ENCODE measurements at regions not wholly inside any gene's neighbourhood (a gene's known extent, or its start where the extent isn't known, plus 50 kb on each side); places are given as distances from the start of the nearest gene placed in this dataset.

DNA sequence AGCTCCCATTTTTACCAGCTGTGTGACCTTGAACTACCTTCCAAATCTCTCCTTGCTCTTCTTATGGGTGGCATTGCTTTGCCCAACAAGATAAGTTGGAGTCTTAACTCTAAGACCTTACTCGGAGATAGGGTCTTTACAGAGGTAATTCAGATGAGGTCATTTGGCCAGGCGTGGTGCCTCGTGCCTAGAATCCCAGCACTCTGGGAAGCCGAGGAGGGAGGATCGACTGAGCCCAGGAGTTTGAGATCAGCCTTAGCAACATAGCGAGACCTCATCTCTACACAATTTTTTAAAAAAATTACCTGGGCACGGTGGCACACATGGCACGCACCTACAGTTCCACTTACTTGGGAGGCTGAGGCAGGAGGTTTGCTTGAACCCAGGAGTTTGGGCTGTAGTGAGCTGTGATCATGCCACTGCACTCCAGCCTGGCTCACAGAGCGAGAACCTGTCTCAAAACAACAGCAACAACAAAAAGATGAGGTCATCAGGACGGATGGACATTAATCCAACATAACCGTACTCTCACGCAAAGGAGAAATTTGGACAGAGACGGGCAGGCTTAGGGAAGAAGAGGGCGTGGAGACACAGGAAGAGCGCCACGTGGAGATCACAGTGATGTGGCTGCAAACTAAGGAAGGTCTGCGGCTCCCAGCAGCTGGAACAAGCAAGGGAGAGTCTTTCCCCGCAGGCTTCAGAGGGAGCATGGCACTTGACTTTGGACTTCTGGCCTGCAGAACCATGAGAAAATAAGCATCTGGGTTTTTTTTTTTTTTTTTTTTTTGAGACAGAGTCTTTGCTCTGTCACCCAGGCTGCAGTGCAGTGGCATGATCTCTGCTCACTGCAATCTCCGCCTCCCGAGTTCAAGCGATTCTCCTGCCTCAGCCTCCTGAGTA, 122.3 kb upstream of the CARD11 start:
- DNase-seq, result no peak
- Histone ChIP-seq H3K4ac (ENCODE audit: low read depth in 1 of 2, low read length in 2 of 2) (no peak overlapping the region), H2AFZ (ENCODE audit: low read depth, low read length) (no peak overlapping the region), H3K18ac (ENCODE audit: low read depth in 1 of 2, low read length in 2 of 2) (no peak overlapping the region), H3K4me2 (ENCODE audit: low read length, poor library complexity, severe bottlenecking) (no peak overlapping the region), H2BK120ac (ENCODE audit: low read depth, low read length) (no peak overlapping the region), H3K79me1 (replicated peaks; ENCODE audit: low read length, poor library complexity, severe bottlenecking) (no peaks in the 10 kb centered on the region), H2BK12ac (ENCODE audit: low read length in 2 of 2) (no peak overlapping the region), H2BK5ac (ENCODE audit: low read depth, low read length, poor library complexity, severe bottlenecking) (no peak overlapping the region), H3K4me3 (ENCODE audit: insufficient read depth in 1 of 2, low read depth in 1 of 2, low read length in 2 of 2) (no peak overlapping the region), H4K91ac (ENCODE audit: low read length) (no peak overlapping the region), H2AK5ac (ENCODE audit: low read length, severe bottlenecking) (no peak overlapping the region), H3K9ac (ENCODE audit: low read length) (no peak overlapping the region), H3K4me1 (ENCODE audit: control insufficient read depth, insufficient read depth, low read depth, low read length) (peaks cover 4% of the 10 kb centered on the region), H4K8ac (ENCODE audit: low read length) (no peak overlapping the region), H3K27ac (ENCODE audit: low read length, poor library complexity, severe bottlenecking) (no peak overlapping the region), H2BK15ac (ENCODE audit: low read depth, poor library complexity, severe bottlenecking) (no peak overlapping the region), H3K27me3 (ENCODE audit: control insufficient read depth in 1 of 2, insufficient read depth in 1 of 2, low read length in 2 of 2) (peaks cover 4 to 20% of the 10 kb centered on the region in 2 experiments), H3K9me3 (ENCODE audit: control insufficient read depth, low read length) (no peaks in the 10 kb centered on the region), H3K14ac (ENCODE audit: low read length in 2 of 2) (no peak overlapping the region), H3K36me3 (ENCODE audit: control insufficient read depth in 1 of 2, insufficient read depth in 2 of 2, low read depth in 1 of 2, low read length in 2 of 2) (no peaks in the 10 kb centered on the region), H3K23ac (ENCODE audit: low read length in 2 of 2) (no peak overlapping the region)
- WGBS, result 84% methylated on average over 20 of the region's 21 CpGs

DNA sequence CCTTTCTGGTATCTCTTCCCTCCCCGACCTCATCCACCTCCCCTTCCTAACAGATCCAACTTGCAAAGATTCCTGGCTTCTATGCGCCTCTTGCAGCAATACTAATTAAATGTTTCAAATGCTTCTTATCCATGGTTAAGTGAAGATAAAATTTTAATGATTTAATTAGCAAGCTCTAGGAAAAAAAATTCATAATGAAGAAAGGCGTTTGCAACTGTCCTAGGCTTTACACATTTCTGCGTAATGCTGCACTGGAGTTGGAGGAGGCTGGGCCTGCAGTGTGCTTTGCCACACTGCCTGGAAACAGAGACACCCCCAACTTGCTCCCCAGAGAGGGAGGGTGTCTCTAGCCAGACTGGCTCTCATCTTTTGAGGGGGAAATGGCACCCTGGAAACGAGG, 123.9 kb upstream of the CARD11 start:
- Histone ChIP-seq H3K79me1 (replicated peaks; ENCODE audit: low read length, poor library complexity, severe bottlenecking) (no peaks in the 10 kb centered on the region), H3K4me1 (ENCODE audit: control insufficient read depth, insufficient read depth, low read depth, low read length) (peaks cover 7% of the 10 kb centered on the region), H2AK5ac (ENCODE audit: low read length, severe bottlenecking) (no peak overlapping the region), H3K23ac (ENCODE audit: low read length in 2 of 2) (no peak overlapping the region), H2BK12ac (ENCODE audit: low read length in 2 of 2) (no peak overlapping the region), H3K9me3 (ENCODE audit: control insufficient read depth, low read length) (peaks cover 4% of the 10 kb centered on the region), H3K36me3 (ENCODE audit: control insufficient read depth in 1 of 2, insufficient read depth in 2 of 2, low read depth in 1 of 2, low read length in 2 of 2) (no peaks in the 10 kb centered on the region), H3K27ac (ENCODE audit: low read length, poor library complexity, severe bottlenecking) (no peak overlapping the region), H3K18ac (ENCODE audit: low read depth in 1 of 2, low read length in 2 of 2) (no peak overlapping the region), H3K4me2 (ENCODE audit: low read length, poor library complexity, severe bottlenecking) (no peak overlapping the region), H3K4me3 (ENCODE audit: insufficient read depth in 1 of 2, low read depth in 1 of 2, low read length in 2 of 2) (no peak overlapping the region), H2BK120ac (ENCODE audit: low read depth, low read length) (no peak overlapping the region), H3K4ac (ENCODE audit: low read depth in 1 of 2, low read length in 2 of 2) (no peak overlapping the region), H3K14ac (ENCODE audit: low read length in 2 of 2) (no peak overlapping the region), H4K8ac (ENCODE audit: low read length) (no peak overlapping the region), H4K91ac (ENCODE audit: low read length) (no peak overlapping the region), H3K9ac (ENCODE audit: low read length) (no peak overlapping the region), H2BK15ac (ENCODE audit: low read depth, poor library complexity, severe bottlenecking) (no peak overlapping the region), H2AFZ (ENCODE audit: low read depth, low read length) (no peak overlapping the region), H2BK5ac (ENCODE audit: low read depth, low read length, poor library complexity, severe bottlenecking) (no peak overlapping the region), H3K27me3 (ENCODE audit: control insufficient read depth in 1 of 2, insufficient read depth in 1 of 2, low read length in 2 of 2) (peaks cover 4 to 20% of the 10 kb centered on the region in 2 experiments)
- no peak for DNase-seq
- 66% methylated on average over 4 of the region's 5 CpGs for WGBS

DNA sequence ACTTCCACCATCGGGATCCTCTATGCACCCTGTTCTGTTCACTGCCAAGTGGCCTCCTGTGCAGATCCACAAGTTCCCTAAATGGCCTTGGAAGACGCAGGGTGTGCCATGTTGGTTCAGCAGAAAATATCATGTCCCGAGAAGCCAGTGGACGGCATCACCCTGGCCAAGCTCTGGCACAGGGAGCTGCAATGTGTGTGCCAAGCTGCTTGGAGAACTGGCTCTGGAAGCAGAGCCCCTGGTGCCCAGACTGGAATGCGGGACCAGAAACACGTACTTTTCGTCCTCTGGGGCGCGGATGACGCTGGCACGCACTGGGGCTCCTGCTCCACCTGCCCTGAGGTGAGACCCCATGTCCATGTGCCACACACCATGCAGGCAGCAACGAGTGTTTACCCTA, 124.7 kb upstream of the CARD11 start:
- peaks cover 4 to 20% of the 10 kb centered on the region in 2 experiments for H3K27me3 ChIP-seq (ENCODE audit: control insufficient read depth in 1 of 2, insufficient read depth in 1 of 2, low read length in 2 of 2)
- H3K9me3 ChIP-seq (ENCODE audit: control insufficient read depth, low read length), result peaks cover 4% of the 10 kb centered on the region
- H4K8ac ChIP-seq (ENCODE audit: low read length), result no peak overlapping the region
- no peak overlapping the region for H3K4me2 ChIP-seq (ENCODE audit: low read length, poor library complexity, severe bottlenecking)
- H3K27ac ChIP-seq (ENCODE audit: low read length, poor library complexity, severe bottlenecking), result no peak overlapping the region
- no peak overlapping the region for H2BK120ac ChIP-seq (ENCODE audit: low read depth, low read length)
- H2AK5ac ChIP-seq (ENCODE audit: low read length, severe bottlenecking), result no peak overlapping the region
- H4K91ac ChIP-seq (ENCODE audit: low read length), result no peak overlapping the region
- no peaks in the 10 kb centered on the region for H3K79me1 ChIP-seq (replicated peaks; ENCODE audit: low read length, poor library complexity, severe bottlenecking)
- H2BK15ac ChIP-seq (ENCODE audit: low read depth, poor library complexity, severe bottlenecking), result no peak overlapping the region
- H3K4ac ChIP-seq (ENCODE audit: low read depth in 1 of 2, low read length in 2 of 2), result no peak overlapping the region
- H3K14ac ChIP-seq (ENCODE audit: low read length in 2 of 2), result no peak overlapping the region
- H3K18ac ChIP-seq (ENCODE audit: low read depth in 1 of 2, low read length in 2 of 2), result no peak overlapping the region
- peaks cover 7% of the 10 kb centered on the region for H3K4me1 ChIP-seq (ENCODE audit: control insufficient read depth, insufficient read depth, low read depth, low read length)
- H3K9ac ChIP-seq (ENCODE audit: low read length), result no peak overlapping the region
- H3K36me3 ChIP-seq (ENCODE audit: control insufficient read depth in 1 of 2, insufficient read depth in 2 of 2, low read depth in 1 of 2, low read length in 2 of 2), result no peaks in the 10 kb centered on the region
- no peak overlapping the region for H2AFZ ChIP-seq (ENCODE audit: low read depth, low read length)
- no peak for DNase-seq
- no peak overlapping the region for H2BK12ac ChIP-seq (ENCODE audit: low read length in 2 of 2)
- WGBS, result 86% methylated on average over 12 of the region's 12 CpGs
- H2BK5ac ChIP-seq (ENCODE audit: low read depth, low read length, poor library complexity, severe bottlenecking), result no peak overlapping the region
- H3K23ac ChIP-seq (ENCODE audit: low read length in 2 of 2), result no peak overlapping the region
- no peak overlapping the region for H3K4me3 ChIP-seq (ENCODE audit: insufficient read depth in 1 of 2, low read depth in 1 of 2, low read length in 2 of 2)

DNA sequence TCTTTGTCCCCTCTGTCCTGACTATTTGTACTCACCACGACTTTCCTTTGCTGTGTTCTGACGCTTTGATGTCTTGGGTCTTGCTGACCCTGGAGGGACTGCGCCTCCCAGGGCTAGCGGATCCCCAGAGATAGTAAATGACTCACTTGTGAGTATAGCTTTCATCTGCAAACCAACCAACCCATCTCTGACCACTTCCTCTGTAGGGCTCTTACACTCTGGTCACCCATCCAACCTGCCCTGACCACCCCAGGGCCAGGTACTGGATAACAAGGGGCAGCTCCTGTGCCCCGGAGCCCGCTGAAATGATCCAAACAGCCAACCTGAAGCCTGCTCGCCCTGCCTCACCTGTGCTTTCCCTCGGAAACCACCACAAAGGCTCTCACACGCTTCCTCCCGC, 125.2 kb upstream of the CARD11 start:
- peaks cover 7% of the 10 kb centered on the region for H3K4me1 ChIP-seq (ENCODE audit: control insufficient read depth, insufficient read depth, low read depth, low read length)
- WGBS, result 91% methylated on average over 10 of the region's 10 CpGs
- H3K18ac ChIP-seq (ENCODE audit: low read depth in 1 of 2, low read length in 2 of 2), result no peak overlapping the region

More for the DNA sequence above, 125.2 kb upstream of the CARD11 start:
- H3K36me3 ChIP-seq (ENCODE audit: control insufficient read depth in 1 of 2, insufficient read depth in 2 of 2, low read depth in 1 of 2, low read length in 2 of 2), result no peaks in the 10 kb centered on the region
- H2BK15ac ChIP-seq (ENCODE audit: low read depth, poor library complexity, severe bottlenecking), result no peak overlapping the region
- DNase-seq, result no peak
- peaks cover 4 to 20% of the 10 kb centered on the region in 2 experiments for H3K27me3 ChIP-seq (ENCODE audit: control insufficient read depth in 1 of 2, insufficient read depth in 1 of 2, low read length in 2 of 2)
- H4K91ac ChIP-seq (ENCODE audit: low read length), result no peak overlapping the region
- H3K23ac ChIP-seq (ENCODE audit: low read length in 2 of 2), result no peak overlapping the region
- H3K14ac ChIP-seq (ENCODE audit: low read length in 2 of 2), result no peak overlapping the region
- H3K79me1 ChIP-seq (replicated peaks; ENCODE audit: low read length, poor library complexity, severe bottlenecking), result no peaks in the 10 kb centered on the region
- H3K4ac ChIP-seq (ENCODE audit: low read depth in 1 of 2, low read length in 2 of 2), result no peak overlapping the region
- no peak overlapping the region for H3K4me2 ChIP-seq (ENCODE audit: low read length, poor library complexity, severe bottlenecking)
- H2BK120ac ChIP-seq (ENCODE audit: low read depth, low read length), result no peak overlapping the region
- H2BK5ac ChIP-seq (ENCODE audit: low read depth, low read length, poor library complexity, severe bottlenecking), result no peak overlapping the region
- H3K4me3 ChIP-seq (ENCODE audit: insufficient read depth in 1 of 2, low read depth in 1 of 2, low read length in 2 of 2), result no peak overlapping the region
- H4K8ac ChIP-seq (ENCODE audit: low read length), result no peak overlapping the region
- H3K9ac ChIP-seq (ENCODE audit: low read length), result no peak overlapping the region
- H2AK5ac ChIP-seq (ENCODE audit: low read length, severe bottlenecking), result no peak overlapping the region
- no peak overlapping the region for H2BK12ac ChIP-seq (ENCODE audit: low read length in 2 of 2)
- no peak overlapping the region for H2AFZ ChIP-seq (ENCODE audit: low read depth, low read length)
- no peak overlapping the region for H3K27ac ChIP-seq (ENCODE audit: low read length, poor library complexity, severe bottlenecking)
- peaks cover 4% of the 10 kb centered on the region for H3K9me3 ChIP-seq (ENCODE audit: control insufficient read depth, low read length)
